ENCODE measurements at regions not wholly inside any gene's neighbourhood (a gene's known extent, or its start where the extent isn't known, plus 50 kb on each side); places are given as distances from the start of the nearest gene placed in this dataset.

- Histone ChIP-seq H2AFZ (ENCODE audit: low read length) (no peak overlapping the region), H3K27me3 (ENCODE audit: control insufficient read depth in 1 of 2, insufficient read depth in 2 of 2, low read length in 2 of 2) (peaks cover 2 to 7% of the 10 kb centered on the region in 2 experiments; a peak in 3 of 5 replicates), H3K4me2 (ENCODE audit: low read depth, low read length) (no peak overlapping the region), H3K36me3 (replicated peaks in 1 of 2; ENCODE audit: control insufficient read depth in 1 of 2, insufficient read depth in 2 of 2, low read length in 2 of 2) (no peaks in the 10 kb centered on the region), H3K79me2 (ENCODE audit: insufficient read depth, low read length) (no peaks in the 10 kb centered on the region), H3K4me1 (ENCODE audit: insufficient read depth, low read length) (peaks cover 1% of the 10 kb centered on the region; the same call in 1 of the 2 replicates), H3K9ac (ENCODE audit: insufficient read depth, low read depth, low read length) (no peak overlapping the region), H4K20me1 (ENCODE audit: insufficient read depth, low read length) (no peaks in the 10 kb centered on the region), H3K27ac (ENCODE audit: extremely low read length, insufficient read depth, low read length) (no peak overlapping the region), H3K4me3 (replicated peaks in 1 of 3; ENCODE audit: insufficient read depth in 1 of 3, low read depth in 2 of 3, low read length in 3 of 3) (no peak overlapping the region), H3K9me3 (ENCODE audit: low read length) (no peaks in the 10 kb centered on the region)
- POLR2A ChIA-PET: no interaction called here
- no TSS peak for BruUV-seq (replicated peaks)
- CTCF ChIA-PET (ENCODE audit: low intra/inter-chr PET ratio, low total read pairs): no interaction called here
- 63% methylated on average over 3 of the region's 3 CpGs for WGBS (ENCODE audit: low lambda C conversion rate)
- intact Hi-C loops (cut with micrococcal nuclease; ENCODE audit: unreplicated experiment): no loop called here
- no peak for DNase-seq (ENCODE audit: low spot score)
- in situ Hi-C loops (cut with HindIII; ENCODE audit: extremely low pct_ligation_motif_present, low pct_unique_long_range_greater_than_20kb): no loop called here
- TF ChIP-seq BRD4 (CRISPR knock-in tag; IDR thresholded peaks at IDR 0.05) (no peak), MIXL1 (CRISPR knock-in tag; IDR thresholded peaks at IDR 0.05) (no peak), CENPBD1 (CRISPR knock-in tag; IDR thresholded peaks at IDR 0.05; ENCODE audit: borderline replicate concordance, low read depth) (no peak), ZNF891 (CRISPR knock-in tag; IDR thresholded peaks at IDR 0.05) (no peak)
- no peak for ATAC-seq
- no peak for FAIRE-seq
Observed at GRCh38 chr6:132136981-132137380, 185.8 kb upstream of the CCN2 start.

- peaks cover 11% of the 10 kb centered on the region; the same call in 1 of the 2 replicates for H3K4me1 ChIP-seq (ENCODE audit: insufficient read depth, low read length)
- ChIA-PET POLR2A (no interaction called here), CTCF (ENCODE audit: low intra/inter-chr PET ratio, low total read pairs) (no interaction called here)
- FAIRE-seq: no peak
- H3K27me3 ChIP-seq (ENCODE audit: control insufficient read depth in 1 of 2, insufficient read depth in 2 of 2, low read length in 2 of 2): peaks cover 2 to 7% of the 10 kb centered on the region in 2 experiments; a peak in 3 of 5 replicates
- BruUV-seq (replicated peaks): no TSS peak
- H3K79me2 ChIP-seq (ENCODE audit: insufficient read depth, low read length): no peaks in the 10 kb centered on the region
- in situ Hi-C loops (cut with HindIII; ENCODE audit: extremely low pct_ligation_motif_present, low pct_unique_long_range_greater_than_20kb): no loop called here
- TF ChIP-seq CSRNP2 (CRISPR knock-in tag; conservative IDR thresholded peaks at IDR 0.05; ENCODE audit: low read depth) (no peak), ZNF644 (CRISPR knock-in tag; IDR thresholded peaks at IDR 0.05; ENCODE audit: low read depth) (no peak), ZKSCAN8 (CRISPR knock-in tag; IDR thresholded peaks at IDR 0.05; ENCODE audit: borderline replicate concordance) (no peak)
- H3K9ac ChIP-seq (ENCODE audit: insufficient read depth, low read depth, low read length): no peak overlapping the region
- no peak overlapping the region for H2AFZ ChIP-seq (ENCODE audit: low read length)
- H4K20me1 ChIP-seq (ENCODE audit: insufficient read depth, low read length): no peaks in the 10 kb centered on the region
- no peak overlapping the region for H3K27ac ChIP-seq (ENCODE audit: extremely low read length, insufficient read depth, low read length)
- H3K4me3 ChIP-seq (replicated peaks in 1 of 3; ENCODE audit: insufficient read depth in 1 of 3, low read depth in 2 of 3, low read length in 3 of 3): no peak overlapping the region
- no peaks in the 10 kb centered on the region for H3K9me3 ChIP-seq (ENCODE audit: low read length)
- H3K36me3 ChIP-seq (replicated peaks in 1 of 2; ENCODE audit: control insufficient read depth in 1 of 2, insufficient read depth in 2 of 2, low read length in 2 of 2): no peaks in the 10 kb centered on the region
- DNase-seq (ENCODE audit: low spot score): no peak
- WGBS (ENCODE audit: low lambda C conversion rate): 57% methylated on average over 6 of the region's 6 CpGs
- ATAC-seq: no peak
- H3K4me2 ChIP-seq (ENCODE audit: low read depth, low read length): no peak overlapping the region
- intact Hi-C loops (cut with micrococcal nuclease; ENCODE audit: unreplicated experiment): no loop called here
Observed at GRCh38 chr6:132135409-132135808, 184.2 kb upstream of the CCN2 start.

Measured in HepG2 (cell line).